DMS79 (cell line): ENCODE measurements at regions not wholly inside any gene's neighbourhood (a gene's known extent, or its start where the extent isn't known, plus 50 kb on each side); places are given as distances from the start of the nearest gene placed in this dataset.

Experiments used
- DNase-seq: peaks from one replicate; lab custom pipeline; 2025; lab: John Stamatoyannopoulos, UW

GRCh38 chr20:48463916-48464315 is 363.9 kb downstream of the PREX1 start:
- no peak for DNase-seq

- no peak for DNase-seq
Measured at GRCh38 chr20:48463096-48463720, 364.6 kb downstream of the PREX1 start.

GRCh38 chr20:48461735-48462119 is 366.1 kb downstream of the PREX1 start:
- no peak for DNase-seq

GRCh38 chr20:48461091-48461734 is 366.6 kb downstream of the PREX1 start:
- no peak for DNase-seq

- DNase-seq, result no peak
Measured at GRCh38 chr20:48460681-48461080, 367.1 kb downstream of the PREX1 start.

- DNase-seq, result peak; percentile 29
Measured at GRCh38 chr20:48459722-48460395, 367.9 kb downstream of the PREX1 start.

GRCh38 chr20:48458601-48459385 is 369.0 kb downstream of the PREX1 start:
- DNase-seq, result no peak

GRCh38 chr20:48458003-48458377 is 369.8 kb downstream of the PREX1 start:
- DNase-seq, result no peak

- no peak for DNase-seq
Measured at GRCh38 chr20:48457193-48458002, 370.4 kb downstream of the PREX1 start.

- DNase-seq, result peak; percentile 35
Measured at GRCh38 chr20:48456366-48457192, 371.2 kb downstream of the PREX1 start.

- peak; percentile 84 for DNase-seq
Measured at GRCh38 chr20:48455651-48456365, 372.0 kb downstream of the PREX1 start.

- no peak for DNase-seq
Measured at GRCh38 chr20:48454671-48455490, 372.9 kb downstream of the PREX1 start.

- no peak for DNase-seq
Measured at GRCh38 chr20:48453477-48454093, 374.2 kb downstream of the PREX1 start.

- DNase-seq, result no peak
Measured at GRCh38 chr20:48451401-48451800, 376.4 kb downstream of the PREX1 start.

GRCh38 chr20:48448666-48449600 is 378.9 kb downstream of the PREX1 start:
- DNase-seq, result no peak

GRCh38 chr20:48447456-48447855 is 380.3 kb downstream of the PREX1 start:
- no peak for DNase-seq

- DNase-seq, result no peak
Measured at GRCh38 chr20:48445827-48446226, 382.0 kb downstream of the PREX1 start.

GRCh38 chr20:48444249-48444648 is 383.6 kb downstream of the PREX1 start:
- no peak for DNase-seq
